IMR-90 (cell line): ENCODE measurements at regions not wholly inside any gene's neighbourhood (a gene's known extent, or its start where the extent isn't known, plus 50 kb on each side); places are given as distances from the start of the nearest gene placed in this dataset.

ENCODE experiments used
- ATAC-seq: fragments of 200-7000 bp; cut with Tn5 transposase; 2 replicates; pipeline ENCODE4 v1.9.1; 2020; ENCODE audit warnings: low read depth, mild to moderate bottlenecking, moderate library complexity
- BruUV-seq: library from RNA; stranded (reverse); fragments of 400-500 nt; replicated peaks from 2 replicates; lab custom pipeline; 2021; lab: Mats Ljungman, UMichigan
- CTCF ChIA-PET: fragments of 300-600 bp; formaldehyde crosslinking; extraction: SDS; loops from one replicate; lab custom pipeline; 2021; ENCODE audit warnings: antibody characterized with exemption; lab: Yijun Ruan, JAX
- POLR2A ChIA-PET: fragments of 300-600 bp; sonication (Branson Sonifier 250); formaldehyde crosslinking; loops from one replicate; lab custom pipeline; 2022; ENCODE audit warnings: antibody characterized with exemption; ENCODE audit not compliant: unreplicated experiment; lab: Charles Lee
- DNase-seq: peaks from one replicate; pipeline ENCODE4 v3.0.0; 2013
- H2AFZ ChIP-seq: replicated peaks from 2 replicates; pipeline ENCODE3; 2013; ENCODE audit warnings: low read length, mild to moderate bottlenecking; ENCODE audit not compliant: poor library complexity
- H2AK5ac ChIP-seq: 2 replicates; pipeline ENCODE4 v1.6.1; 2013; ENCODE audit warnings: low read depth, low read length, inconsistent platforms
- H2AK9ac ChIP-seq: replicated peaks from 2 replicates; pipeline ENCODE3; 2013; ENCODE audit warnings: mild to moderate bottlenecking, low read depth, low read length, moderate library complexity; ENCODE audit not compliant: poor library complexity
- H2BK120ac ChIP-seq: 2 replicates; pipeline ENCODE4 v1.6.1; 2013; ENCODE audit warnings: low read depth, low read length, inconsistent platforms
- H2BK15ac ChIP-seq: 3 replicates; pipeline ENCODE4 v1.6.1; 2013; ENCODE audit warnings: low read depth, low read length, inconsistent platforms
- H2BK20ac ChIP-seq: 2 replicates; pipeline ENCODE4 v1.6.1; 2013; ENCODE audit warnings: low read depth, mild to moderate bottlenecking, inconsistent platforms, low read length, moderate library complexity
- H2BK5ac ChIP-seq: 2 replicates; pipeline ENCODE4 v1.6.1; 2013; ENCODE audit warnings: mild to moderate bottlenecking, low read depth, low read length, inconsistent platforms; ENCODE audit not compliant: poor library complexity, severe bottlenecking
- H3K14ac ChIP-seq: replicated peaks from 2 replicates; pipeline ENCODE4 v1.6.1; 2013; ENCODE audit warnings: low read depth, low read length, inconsistent platforms
- H3K18ac ChIP-seq: 2 replicates; pipeline ENCODE4 v1.6.1; 2013; ENCODE audit warnings: low read depth, low read length, control low read depth
- H3K23ac ChIP-seq: 2 replicates; pipeline ENCODE4 v1.6.1; 2013; ENCODE audit warnings: low read depth, low read length, inconsistent platforms
- H3K27ac ChIP-seq: 2 replicates; pipeline ENCODE4 v1.5.1; 2013; ENCODE audit warnings: mild to moderate bottlenecking, control low read depth, low read length; ENCODE audit not compliant: insufficient read depth
- H3K27me3 ChIP-seq: 2 replicates; pipeline ENCODE4 v1.6.1; 2013; ENCODE audit warnings: low read length; ENCODE audit not compliant: control insufficient read depth, insufficient read depth
- H3K36me3 ChIP-seq: 2 replicates; pipeline ENCODE4 v1.6.1; 2013; ENCODE audit warnings: low read length, mixed read lengths; ENCODE audit not compliant: control insufficient read depth, insufficient read depth
- H3K4ac ChIP-seq: 2 replicates; pipeline ENCODE4 v1.6.1; 2013; ENCODE audit warnings: low read depth, low read length, inconsistent platforms
- H3K4me1 ChIP-seq: 2 replicates; pipeline ENCODE4 v1.6.1; 2013; ENCODE audit warnings: low read length, mixed read lengths; ENCODE audit not compliant: control insufficient read depth, insufficient read depth
- H3K4me2 ChIP-seq: 2 replicates; pipeline ENCODE4 v1.6.1; 2013; ENCODE audit warnings: low read depth, mild to moderate bottlenecking, control low read depth, low read length, moderate library complexity
- H3K4me3 ChIP-seq: 2 replicates; pipeline ENCODE4 v1.5.1; 2013; ENCODE audit warnings: low read depth, mild to moderate bottlenecking, control low read depth, low read length, moderate library complexity; ENCODE audit not compliant: insufficient read depth
- H3K56ac ChIP-seq: 2 replicates; pipeline ENCODE4 v1.6.1; 2013; ENCODE audit warnings: low read length, inconsistent platforms; ENCODE audit not compliant: insufficient read depth; ENCODE audit errors: extremely low read depth
- H3K79me1 ChIP-seq, 2 experiments: 2 replicates each; pipeline ENCODE4 v1.6.1; 2013; ENCODE audit warnings: low read length in 2 of 2, inconsistent platforms in 1 of 2, low read depth in 1 of 2
- H3K9ac ChIP-seq: 2 replicates; pipeline ENCODE4 v1.6.1; 2013; ENCODE audit warnings: low read depth, low read length, control low read depth
- H3K9me1 ChIP-seq: 2 replicates; pipeline ENCODE4 v1.6.1; 2013; ENCODE audit warnings: low read length, inconsistent platforms; ENCODE audit not compliant: insufficient read depth
- H3K9me3 ChIP-seq: 2 replicates; pipeline ENCODE4 v1.6.1; 2013; ENCODE audit warnings: low read length; ENCODE audit not compliant: control insufficient read depth, insufficient read depth
- H4K20me1 ChIP-seq: 2 replicates; pipeline ENCODE4 v1.6.1; 2013; ENCODE audit warnings: low read length, inconsistent platforms; ENCODE audit not compliant: insufficient read depth
- H4K5ac ChIP-seq: 2 replicates; pipeline ENCODE4 v1.6.1; 2013; ENCODE audit warnings: mild to moderate bottlenecking, low read depth, low read length, control low read depth
- H4K8ac ChIP-seq, 2 experiments: 2 replicates each; pipeline ENCODE4 v1.6.1; 2013; ENCODE audit warnings: low read depth in 2 of 2, low read length in 2 of 2, control low read depth in 1 of 2, inconsistent platforms in 1 of 2
- H4K91ac ChIP-seq: 2 replicates; pipeline ENCODE4 v1.6.1; 2013; ENCODE audit warnings: low read depth, low read length, inconsistent platforms; ENCODE audit not compliant: insufficient read depth
- BHLHE40 ChIP-seq: fragments of 150-350 bp; IDR thresholded peaks from 2 replicates; pipeline ENCODE4 v1.6.1; 2016; ENCODE audit warnings: mild to moderate bottlenecking, low read depth, low read length
- CEBPB ChIP-seq: IDR thresholded peaks from 2 replicates; pipeline ENCODE4 v1.6.1; 2012; ENCODE audit warnings: low read depth, low read length, improper control_type of control experiment
- CHD1 ChIP-seq: IDR thresholded peaks from 2 replicates; pipeline ENCODE4 v1.6.1; 2012; ENCODE audit warnings: low read depth, low read length, improper control_type of control experiment
- CTCF ChIP-seq: conservative IDR thresholded peaks from 2 replicates; pipeline ENCODE4 v1.5.1; 2012; ENCODE audit warnings: mild to moderate bottlenecking, low read depth, low read length, improper control_type of control experiment
- ELK1 ChIP-seq: fragments of 150-350 bp; IDR thresholded peaks from 2 replicates; pipeline ENCODE4 v1.6.1; 2016; ENCODE audit warnings: low read depth, mild to moderate bottlenecking, low read length, moderate library complexity, borderline replicate concordance
- MAFK ChIP-seq: IDR thresholded peaks from 2 replicates; pipeline ENCODE4 v1.6.1; 2012; ENCODE audit warnings: low read depth, low read length, improper control_type of control experiment
- MAZ ChIP-seq: IDR thresholded peaks from 2 replicates; pipeline ENCODE4 v1.6.1; 2012; ENCODE audit warnings: low read depth, mild to moderate bottlenecking, low read length, improper control_type of control experiment, moderate library complexity, borderline replicate concordance
- MXI1 ChIP-seq: IDR thresholded peaks from 2 replicates; pipeline ENCODE4 v1.6.1; 2012; ENCODE audit warnings: low read depth, mild to moderate bottlenecking, low read length, moderate library complexity, borderline replicate concordance
- NFE2L2 ChIP-seq: fragments of 150-350 bp; IDR thresholded peaks from 2 replicates; pipeline ENCODE4 v1.6.1; 2016; ENCODE audit warnings: low read depth, mild to moderate bottlenecking, low read length
- RAD21 ChIP-seq: IDR thresholded peaks from 2 replicates; pipeline ENCODE4 v1.6.1; 2012; ENCODE audit warnings: low read length, improper control_type of control experiment
- RCOR1 ChIP-seq: IDR thresholded peaks from 2 replicates; pipeline ENCODE4 v1.6.1; 2012; ENCODE audit warnings: mild to moderate bottlenecking, low read length, improper control_type of control experiment; ENCODE audit not compliant: insufficient replicate concordance
- RFX5 ChIP-seq: IDR thresholded peaks from 2 replicates; pipeline ENCODE4 v1.8.0; 2012; ENCODE audit warnings: low read depth, mild to moderate bottlenecking, low read length, moderate library complexity
- SMC3 ChIP-seq: fragments of 150-350 bp; IDR thresholded peaks from 2 replicates; pipeline ENCODE4 v1.6.1; 2016; ENCODE audit warnings: low read depth, mild to moderate bottlenecking, antibody characterized with exemption, low read length, moderate library complexity
- USF2 ChIP-seq: fragments of 150-350 bp; IDR thresholded peaks from 2 replicates; pipeline ENCODE4 v1.6.1; 2017; ENCODE audit warnings: mild to moderate bottlenecking, antibody characterized with exemption, low read length, low read depth
- WGBS, 2 experiments: methylation state at CpG; one replicate each; pipeline versions ENCODE4 v1.1.5 to v1.1.7; 2013; ENCODE audit warnings: missing lambda C conversion rate in 2 of 2; ENCODE audit not compliant: insufficient read length in 1 of 2; ENCODE audit errors: extremely low coverage in 2 of 2; 5-methylcytosine and 5-hydroxymethylcytosine counted together
- dilution Hi-C: fragments of 300-500 bp; cut with HindIII; formaldehyde crosslinking; loops from one replicate; pipeline ENCODE4 v1.14.3; 2018; ENCODE audit warnings: low sequenced_read_pairs; ENCODE audit not compliant: unreplicated experiment
- in situ Hi-C: fragments of 300-500 bp; cut with MboI; formaldehyde crosslinking; loops from 3 replicates; pipeline ENCODE4 v1.14.3; 2019; ENCODE audit warnings: low sequenced_read_pairs, inconsistent platforms, mixed read lengths
- intact Hi-C: fragments of 100-400 bp; cut with micrococcal nuclease; formaldehyde crosslinking; loops from 2 replicates; pipeline ENCODE4 v1.10.0; 2022

GRCh38 chr1:229028987-229029878 is 241.7 kb upstream of the RAB4A start:
- DNase-seq: no peak
- CTCF ChIA-PET: interaction anchor here (0.6 to 1.0 kb wide), 3 partner anchors 10 to 198 kb away, joined by 3 to 5 read pairs (median 3); no protein-coding TSS in a partner anchor
- no peak overlapping the region for H3K27ac ChIP-seq
- H2BK120ac ChIP-seq: no peak overlapping the region
- no peaks in the 10 kb centered on the region for H3K36me3 ChIP-seq
- H3K79me1 ChIP-seq: no peaks in the 10 kb centered on the region
- H4K8ac ChIP-seq: no peak overlapping the region
- H3K18ac ChIP-seq: no peak overlapping the region
- no peak overlapping the region for H4K5ac ChIP-seq
- no peak overlapping the region for H3K23ac ChIP-seq
- no peaks in the 10 kb centered on the region for H4K20me1 ChIP-seq
- H2AK9ac ChIP-seq: no peak overlapping the region
- WGBS, 2 experiments: 81% methylated on average over 2 of the region's 10 CpGs; no CpG with 5 or more reads in 1 of the 2 experiments
- in situ Hi-C loops (no loop called here), dilution Hi-C loops (no loop called here), intact Hi-C loops (no loop called here)
- no peak overlapping the region for H3K9ac ChIP-seq
- no peak overlapping the region for H2AFZ ChIP-seq
- H3K4me3 ChIP-seq: no peak overlapping the region
- no TSS peak for BruUV-seq
- H2BK5ac ChIP-seq: no peak overlapping the region
- H3K14ac ChIP-seq: no peak overlapping the region
- no peak overlapping the region for H4K91ac ChIP-seq
- H3K4ac ChIP-seq: no peak overlapping the region
- H3K4me2 ChIP-seq: no peak overlapping the region
- no peaks in the 10 kb centered on the region for H3K9me1 ChIP-seq
- H3K27me3 ChIP-seq: peaks cover 7% of the 10 kb centered on the region
- no peak overlapping the region for H2BK20ac ChIP-seq
- ATAC-seq: no peak
- H3K9me3 ChIP-seq: no peaks in the 10 kb centered on the region
- no peak overlapping the region for H2AK5ac ChIP-seq
- H3K56ac ChIP-seq: no peak overlapping the region
- H2BK15ac ChIP-seq: no peak overlapping the region
- H3K4me1 ChIP-seq: peaks cover 11% of the 10 kb centered on the region; the same call in 1 of the 2 replicates
- POLR2A ChIA-PET: no interaction called here
- TF ChIP-seq RCOR1 (no peak), SMC3 (no peak), MAFK (no peak), MXI1 (no peak), USF2 (no peak), CEBPB (no peak), CTCF (no peak), RAD21 (no peak), MAZ (no peak), RFX5 (no peak), NFE2L2 (no peak), CHD1 (no peak), BHLHE40 (no peak), ELK1 (no peak)
